IMR-90 (cell line): ENCODE measurements at regions not wholly inside any gene's neighbourhood (a gene's known extent, or its start where the extent isn't known, plus 50 kb on each side); places are given as distances from the start of the nearest gene placed in this dataset.

Source experiments
- ATAC-seq: fragments of 200-7000 bp; cut with Tn5 transposase; 2 replicates; pipeline ENCODE4 v1.9.1; 2020; ENCODE audit warnings: low read depth, mild to moderate bottlenecking, moderate library complexity
- BruUV-seq: library from RNA; stranded (reverse); fragments of 400-500 nt; replicated peaks from 2 replicates; lab custom pipeline; 2021; lab: Mats Ljungman, UMichigan
- CTCF ChIA-PET: fragments of 300-600 bp; formaldehyde crosslinking; extraction: SDS; loops from one replicate; lab custom pipeline; 2021; ENCODE audit warnings: antibody characterized with exemption; lab: Yijun Ruan, JAX
- POLR2A ChIA-PET: fragments of 300-600 bp; sonication (Branson Sonifier 250); formaldehyde crosslinking; loops from one replicate; lab custom pipeline; 2022; ENCODE audit warnings: antibody characterized with exemption; ENCODE audit not compliant: unreplicated experiment; lab: Charles Lee
- DNase-seq: peaks from one replicate; pipeline ENCODE4 v3.0.0; 2013
- H2AFZ ChIP-seq: replicated peaks from 2 replicates; pipeline ENCODE3; 2013; ENCODE audit warnings: low read length, mild to moderate bottlenecking; ENCODE audit not compliant: poor library complexity
- H2AK5ac ChIP-seq: 2 replicates; pipeline ENCODE4 v1.6.1; 2013; ENCODE audit warnings: low read depth, low read length, inconsistent platforms
- H2AK9ac ChIP-seq: replicated peaks from 2 replicates; pipeline ENCODE3; 2013; ENCODE audit warnings: mild to moderate bottlenecking, low read depth, low read length, moderate library complexity; ENCODE audit not compliant: poor library complexity
- H2BK120ac ChIP-seq: 2 replicates; pipeline ENCODE4 v1.6.1; 2013; ENCODE audit warnings: low read depth, low read length, inconsistent platforms
- H2BK15ac ChIP-seq: 3 replicates; pipeline ENCODE4 v1.6.1; 2013; ENCODE audit warnings: low read depth, low read length, inconsistent platforms
- H2BK20ac ChIP-seq: 2 replicates; pipeline ENCODE4 v1.6.1; 2013; ENCODE audit warnings: low read depth, mild to moderate bottlenecking, inconsistent platforms, low read length, moderate library complexity
- H2BK5ac ChIP-seq: 2 replicates; pipeline ENCODE4 v1.6.1; 2013; ENCODE audit warnings: mild to moderate bottlenecking, low read depth, low read length, inconsistent platforms; ENCODE audit not compliant: poor library complexity, severe bottlenecking
- H3K14ac ChIP-seq: replicated peaks from 2 replicates; pipeline ENCODE4 v1.6.1; 2013; ENCODE audit warnings: low read depth, low read length, inconsistent platforms
- H3K18ac ChIP-seq: 2 replicates; pipeline ENCODE4 v1.6.1; 2013; ENCODE audit warnings: low read depth, low read length, control low read depth
- H3K23ac ChIP-seq: 2 replicates; pipeline ENCODE4 v1.6.1; 2013; ENCODE audit warnings: low read depth, low read length, inconsistent platforms
- H3K27ac ChIP-seq: 2 replicates; pipeline ENCODE4 v1.5.1; 2013; ENCODE audit warnings: mild to moderate bottlenecking, control low read depth, low read length; ENCODE audit not compliant: insufficient read depth
- H3K27me3 ChIP-seq: 2 replicates; pipeline ENCODE4 v1.6.1; 2013; ENCODE audit warnings: low read length; ENCODE audit not compliant: control insufficient read depth, insufficient read depth
- H3K36me3 ChIP-seq: 2 replicates; pipeline ENCODE4 v1.6.1; 2013; ENCODE audit warnings: low read length, mixed read lengths; ENCODE audit not compliant: control insufficient read depth, insufficient read depth
- H3K4ac ChIP-seq: 2 replicates; pipeline ENCODE4 v1.6.1; 2013; ENCODE audit warnings: low read depth, low read length, inconsistent platforms
- H3K4me1 ChIP-seq: 2 replicates; pipeline ENCODE4 v1.6.1; 2013; ENCODE audit warnings: low read length, mixed read lengths; ENCODE audit not compliant: control insufficient read depth, insufficient read depth
- H3K4me2 ChIP-seq: 2 replicates; pipeline ENCODE4 v1.6.1; 2013; ENCODE audit warnings: low read depth, mild to moderate bottlenecking, control low read depth, low read length, moderate library complexity
- H3K4me3 ChIP-seq: 2 replicates; pipeline ENCODE4 v1.5.1; 2013; ENCODE audit warnings: low read depth, mild to moderate bottlenecking, control low read depth, low read length, moderate library complexity; ENCODE audit not compliant: insufficient read depth
- H3K56ac ChIP-seq: 2 replicates; pipeline ENCODE4 v1.6.1; 2013; ENCODE audit warnings: low read length, inconsistent platforms; ENCODE audit not compliant: insufficient read depth; ENCODE audit errors: extremely low read depth
- H3K79me1 ChIP-seq, 2 experiments: 2 replicates each; pipeline ENCODE4 v1.6.1; 2013; ENCODE audit warnings: low read length in 2 of 2, inconsistent platforms in 1 of 2, low read depth in 1 of 2
- H3K9ac ChIP-seq: 2 replicates; pipeline ENCODE4 v1.6.1; 2013; ENCODE audit warnings: low read depth, low read length, control low read depth
- H3K9me1 ChIP-seq: 2 replicates; pipeline ENCODE4 v1.6.1; 2013; ENCODE audit warnings: low read length, inconsistent platforms; ENCODE audit not compliant: insufficient read depth
- H3K9me3 ChIP-seq: 2 replicates; pipeline ENCODE4 v1.6.1; 2013; ENCODE audit warnings: low read length; ENCODE audit not compliant: control insufficient read depth, insufficient read depth
- H4K20me1 ChIP-seq: 2 replicates; pipeline ENCODE4 v1.6.1; 2013; ENCODE audit warnings: low read length, inconsistent platforms; ENCODE audit not compliant: insufficient read depth
- H4K5ac ChIP-seq: 2 replicates; pipeline ENCODE4 v1.6.1; 2013; ENCODE audit warnings: mild to moderate bottlenecking, low read depth, low read length, control low read depth
- H4K8ac ChIP-seq, 2 experiments: 2 replicates each; pipeline ENCODE4 v1.6.1; 2013; ENCODE audit warnings: low read depth in 2 of 2, low read length in 2 of 2, control low read depth in 1 of 2, inconsistent platforms in 1 of 2
- H4K91ac ChIP-seq: 2 replicates; pipeline ENCODE4 v1.6.1; 2013; ENCODE audit warnings: low read depth, low read length, inconsistent platforms; ENCODE audit not compliant: insufficient read depth
- FOS ChIP-seq: fragments of 150-350 bp; IDR thresholded peaks from 2 replicates; pipeline ENCODE4 v1.6.1; 2016; ENCODE audit warnings: low read depth, low read length
- MAFK ChIP-seq: IDR thresholded peaks from 2 replicates; pipeline ENCODE4 v1.6.1; 2012; ENCODE audit warnings: low read depth, low read length, improper control_type of control experiment
- NFE2L2 ChIP-seq: fragments of 150-350 bp; IDR thresholded peaks from 2 replicates; pipeline ENCODE4 v1.6.1; 2016; ENCODE audit warnings: low read depth, mild to moderate bottlenecking, low read length
- RFX5 ChIP-seq: IDR thresholded peaks from 2 replicates; pipeline ENCODE4 v1.8.0; 2012; ENCODE audit warnings: low read depth, mild to moderate bottlenecking, low read length, moderate library complexity
- SMC3 ChIP-seq: fragments of 150-350 bp; IDR thresholded peaks from 2 replicates; pipeline ENCODE4 v1.6.1; 2016; ENCODE audit warnings: low read depth, mild to moderate bottlenecking, antibody characterized with exemption, low read length, moderate library complexity
- WGBS, 2 experiments: methylation state at CpG; one replicate each; pipeline versions ENCODE4 v1.1.5 to v1.1.7; 2013; ENCODE audit warnings: missing lambda C conversion rate in 2 of 2; ENCODE audit not compliant: insufficient read length in 1 of 2; ENCODE audit errors: extremely low coverage in 2 of 2; 5-methylcytosine and 5-hydroxymethylcytosine counted together
- dilution Hi-C: fragments of 300-500 bp; cut with HindIII; formaldehyde crosslinking; loops from one replicate; pipeline ENCODE4 v1.14.3; 2018; ENCODE audit warnings: low sequenced_read_pairs; ENCODE audit not compliant: unreplicated experiment
- in situ Hi-C: fragments of 300-500 bp; cut with MboI; formaldehyde crosslinking; loops from 3 replicates; pipeline ENCODE4 v1.14.3; 2019; ENCODE audit warnings: low sequenced_read_pairs, inconsistent platforms, mixed read lengths
- intact Hi-C: fragments of 100-400 bp; cut with micrococcal nuclease; formaldehyde crosslinking; loops from 2 replicates; pipeline ENCODE4 v1.10.0; 2022
- TF ChIP-seq, protein P1 (sequence below): fragments of 150-350 bp; IDR thresholded peaks from 2 replicates; pipeline ENCODE4 v1.6.1; 2016; ENCODE audit warnings: low read depth, mild to moderate bottlenecking, low read length, moderate library complexity, borderline replicate concordance

DNA sequence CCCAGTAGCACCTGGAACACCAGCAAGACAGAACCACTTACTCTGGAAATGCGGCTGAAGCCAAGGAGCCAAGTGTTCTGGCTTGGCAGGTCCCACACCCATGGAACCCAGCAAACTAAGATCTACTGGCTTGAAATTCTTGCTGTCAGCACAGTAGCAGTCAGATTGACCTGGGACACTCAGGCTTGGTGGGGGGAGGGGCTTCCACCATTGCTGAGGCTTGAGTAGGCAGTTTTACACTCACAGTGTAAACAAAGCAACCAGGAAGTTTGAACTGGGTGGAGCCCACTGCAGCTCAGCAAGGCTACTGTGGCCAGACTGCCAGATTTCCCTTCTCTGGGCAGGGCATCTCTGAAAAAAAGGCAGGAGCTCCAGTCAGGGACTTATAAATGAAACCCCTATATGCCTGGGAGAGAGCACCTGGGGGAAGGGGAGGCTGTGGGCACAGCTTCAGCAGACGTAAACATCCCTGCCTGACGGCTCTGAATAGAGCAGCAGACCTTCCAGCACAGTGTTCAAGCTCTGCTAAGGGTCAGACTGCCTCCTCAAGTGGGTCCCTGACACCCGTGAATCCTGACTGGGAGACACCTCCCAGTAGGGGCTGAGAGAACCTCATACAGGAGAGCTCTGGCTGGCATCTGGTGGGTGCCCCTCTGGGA is 121.2 kb downstream of the MTERF1 start:
- no TSS peak for BruUV-seq
- dilution Hi-C loops: no loop called here
- Histone ChIP-seq H2BK15ac (no peak overlapping the region), H2BK120ac (no peak overlapping the region), H4K5ac (no peak overlapping the region), H2BK20ac (no peak overlapping the region), H3K36me3 (no peaks in the 10 kb centered on the region), H3K27me3 (no peaks in the 10 kb centered on the region), H2BK5ac (no peak overlapping the region), H4K8ac (no peak overlapping the region), H4K91ac (no peak overlapping the region), H3K14ac (no peak overlapping the region), H3K27ac (no peak overlapping the region), H2AK5ac (no peak overlapping the region), H3K4ac (no peak overlapping the region), H4K20me1 (no peaks in the 10 kb centered on the region), H3K4me2 (no peak overlapping the region), H3K4me3 (no peak overlapping the region), H2AFZ (no peak overlapping the region), H3K9me3 (no peaks in the 10 kb centered on the region), H3K9ac (no peak overlapping the region), H2AK9ac (no peak overlapping the region), H3K4me1 (no peaks in the 10 kb centered on the region), H3K79me1 (no peaks in the 10 kb centered on the region), H3K23ac (no peak overlapping the region), H3K18ac (no peak overlapping the region), H3K9me1 (no peaks in the 10 kb centered on the region), H3K56ac (no peak overlapping the region)
- POLR2A ChIA-PET: no interaction called here
- WGBS, 2 experiments: 50% methylated on average over 2 of the region's 4 CpGs; no CpG with 5 or more reads in 1 of the 2 experiments
- intact Hi-C loops: no loop called here
- in situ Hi-C loops: no loop called here
- DNase-seq (no peak), ATAC-seq (no peak)
- TF ChIP-seq MAFK (no peak), RFX5 (no peak), NFE2L2 (no peak), FOS (no peak), SMC3 (no peak)
- TF ChIP-seq, protein P1, sequence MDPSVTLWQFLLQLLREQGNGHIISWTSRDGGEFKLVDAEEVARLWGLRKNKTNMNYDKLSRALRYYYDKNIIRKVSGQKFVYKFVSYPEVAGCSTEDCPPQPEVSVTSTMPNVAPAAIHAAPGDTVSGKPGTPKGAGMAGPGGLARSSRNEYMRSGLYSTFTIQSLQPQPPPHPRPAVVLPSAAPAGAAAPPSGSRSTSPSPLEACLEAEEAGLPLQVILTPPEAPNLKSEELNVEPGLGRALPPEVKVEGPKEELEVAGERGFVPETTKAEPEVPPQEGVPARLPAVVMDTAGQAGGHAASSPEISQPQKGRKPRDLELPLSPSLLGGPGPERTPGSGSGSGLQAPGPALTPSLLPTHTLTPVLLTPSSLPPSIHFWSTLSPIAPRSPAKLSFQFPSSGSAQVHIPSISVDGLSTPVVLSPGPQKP: no peak
- CTCF ChIA-PET: no interaction called here
